Esophagus muscularis mucosa (tissue), 4 donors: ENCODE measurements at regions not wholly inside any gene's neighbourhood (a gene's known extent, or its start where the extent isn't known, plus 50 kb on each side); places are given as distances from the start of the nearest gene placed in this dataset.

ENCODE experiments used
- DNase-seq: peaks from one replicate; pipeline ENCODE4 v3.0.0-alpha.2; 2017; ENCODE audit errors: extremely low spot score
- H3K27ac ChIP-seq, 4 donors: fragments of 200-600 bp; sonication (generic); replicated peaks in 1 of 4; 1 replicate in 3 of 4; 2 replicates in 1 of 4; pipeline ENCODE4 v1.5.1; 2016 to 2019; ENCODE audit warnings: mild to moderate bottlenecking in 1 of 4
- H3K27me3 ChIP-seq, 4 donors: fragments of 200-600 bp; sonication (generic); one replicate each; pipeline versions ENCODE4 v1.5.1 to v1.6.0; 2016 to 2019
- H3K36me3 ChIP-seq, 4 donors: fragments of 200-600 bp; sonication (generic); one replicate each; pipeline ENCODE4 v1.5.1; 2016 to 2019
- H3K4me1 ChIP-seq, 4 donors: fragments of 200-600 bp; sonication (generic); one replicate each; pipeline ENCODE4 v1.5.1; 2016 to 2019
- H3K4me3 ChIP-seq, 4 donors: fragments of 200-600 bp; sonication (generic); 1 replicate in 2 of 4; 2 replicates in 2 of 4; pipeline ENCODE4 v1.5.1; 2016 to 2019; ENCODE audit warnings: mild to moderate bottlenecking in 4 of 4, moderate library complexity in 1 of 4
- H3K9me3 ChIP-seq, 4 donors: fragments of 200-600 bp; sonication (generic); 1 replicate in 3 of 4; 2 replicates in 1 of 4; pipeline ENCODE4 v1.5.1; 2016 to 2019
- CTCF ChIP-seq, 3 experiments: fragments of 200-600 bp in 2 of 3; fragments of 450-650 bp in 1 of 3; sonication (generic) in 2 of 3; IDR thresholded peaks; one replicate each; pipeline ENCODE4 v1.5.1; 2017 to 2019; ENCODE audit warnings: antibody characterized with exemption in 3 of 3, mild to moderate bottlenecking in 2 of 3, moderate library complexity in 1 of 3
- EP300 ChIP-seq: sonication (generic); formaldehyde crosslinking; IDR thresholded peaks from one replicate; pipeline ENCODE4 v1.6.1; 2017; ENCODE audit warnings: antibody characterized with exemption
- POLR2A ChIP-seq: fragments of 450-650 bp; IDR thresholded peaks from one replicate; pipeline ENCODE4 v1.6.1; 2017; ENCODE audit warnings: antibody characterized with exemption, moderate library complexity, mild to moderate bottlenecking, low read depth
- POLR2AphosphoS5 ChIP-seq, 2 donors: sonication (generic); formaldehyde crosslinking; IDR thresholded peaks; one replicate each; pipeline ENCODE4 v1.6.1; 2017; ENCODE audit warnings: antibody characterized with exemption in 2 of 2
- WGBS: methylation state at CpG from one replicate; pipeline ENCODE4 v1.1.5; 2018; 5-methylcytosine and 5-hydroxymethylcytosine counted together
- intact Hi-C: fragments of 100-400 bp; cut with DNase I; formaldehyde crosslinking; loops from one replicate; pipeline ENCODE4 v1.15.1; 2023

- no peak for DNase-seq
- H3K27ac ChIP-seq, result no peak overlapping the region
- TF ChIP-seq POLR2AphosphoS5 (IDR thresholded peaks at IDR 0.05), result no peak
- TF ChIP-seq POLR2A, result no peak
- no peak for TF ChIP-seq CTCF (IDR thresholded peaks at IDR 0.05)
- no peak for TF ChIP-seq EP300
- H3K27me3 ChIP-seq, result no peaks in the 10 kb centered on the region
- WGBS, result 92% methylated on average over 4 of the region's 4 CpGs
- H3K9me3 ChIP-seq, result no peaks in the 10 kb centered on the region
- no peaks in the 10 kb centered on the region for H3K36me3 ChIP-seq
- intact Hi-C loops, result no loop called here
- no peak overlapping the region for H3K4me3 ChIP-seq
- peaks cover 0 to 8% (median 0%) of the 10 kb centered on the region in 4 donors for H3K4me1 ChIP-seq
These were observed 726.1 kb downstream of the CDH18 start for GRCh38 chr5:19261879-19262278.

GRCh38 chr5:19264821-19265220, 723.2 kb downstream of the CDH18 start:
- 91% methylated on average over 2 of the region's 2 CpGs for WGBS
- no peak overlapping the region for H3K27ac ChIP-seq
- H3K27me3 ChIP-seq, result no peaks in the 10 kb centered on the region
- H3K9me3 ChIP-seq, result no peaks in the 10 kb centered on the region
- DNase-seq, result no peak
- intact Hi-C loops, result no loop called here
- no peaks in the 10 kb centered on the region for H3K36me3 ChIP-seq
- no peaks in the 10 kb centered on the region for H3K4me1 ChIP-seq
- TF ChIP-seq EP300, result no peak
- no peak for TF ChIP-seq CTCF (IDR thresholded peaks at IDR 0.05)
- no peak for TF ChIP-seq POLR2AphosphoS5 (IDR thresholded peaks at IDR 0.05)
- TF ChIP-seq POLR2A, result no peak
- H3K4me3 ChIP-seq, result no peak overlapping the region

GRCh38 chr5:19266791-19267190, 721.2 kb downstream of the CDH18 start:
- H3K27ac ChIP-seq, result no peak overlapping the region
- H3K36me3 ChIP-seq, result no peaks in the 10 kb centered on the region
- intact Hi-C loops, result no loop called here
- WGBS, result 86% methylated on average over 4 of the region's 4 CpGs
- no peak for DNase-seq
- no peaks in the 10 kb centered on the region for H3K27me3 ChIP-seq
- no peak for TF ChIP-seq CTCF (IDR thresholded peaks at IDR 0.05)
- no peak for TF ChIP-seq EP300
- TF ChIP-seq POLR2AphosphoS5 (IDR thresholded peaks at IDR 0.05), result no peak
- no peak for TF ChIP-seq POLR2A
- H3K4me1 ChIP-seq, result no peaks in the 10 kb centered on the region
- no peaks in the 10 kb centered on the region for H3K9me3 ChIP-seq
- H3K4me3 ChIP-seq, result no peak overlapping the region

- Histone ChIP-seq H3K36me3 (no peaks in the 10 kb centered on the region), H3K27me3 (no peaks in the 10 kb centered on the region), H3K4me3 (no peak overlapping the region), H3K4me1 (no peaks in the 10 kb centered on the region), H3K27ac (no peak overlapping the region), H3K9me3 (no peaks in the 10 kb centered on the region)
- TF ChIP-seq EP300, result no peak
- no peak for TF ChIP-seq POLR2AphosphoS5 (IDR thresholded peaks at IDR 0.05)
- TF ChIP-seq POLR2A, result no peak
- TF ChIP-seq CTCF (IDR thresholded peaks at IDR 0.05), result no peak
- DNase-seq, result no peak
- intact Hi-C loops, result no loop called here
- WGBS, result 79% methylated on average over 4 of the region's 4 CpGs
These were observed 717.8 kb downstream of the CDH18 start for GRCh38 chr5:19270153-19270552.

GRCh38 chr5:19274578-19274977, 713.4 kb downstream of the CDH18 start:
- Histone ChIP-seq H3K9me3 (no peaks in the 10 kb centered on the region), H3K27ac (no peak overlapping the region), H3K4me3 (no peak overlapping the region), H3K4me1 (no peaks in the 10 kb centered on the region), H3K27me3 (no peaks in the 10 kb centered on the region), H3K36me3 (no peaks in the 10 kb centered on the region)
- TF ChIP-seq EP300, result no peak
- intact Hi-C loops, result no loop called here
- no peak for DNase-seq
- 84% methylated on average over 3 of the region's 3 CpGs for WGBS
